IMR-90 (cell line): ENCODE measurements at regions not wholly inside any gene's neighbourhood (a gene's known extent, or its start where the extent isn't known, plus 50 kb on each side); places are given as distances from the start of the nearest gene placed in this dataset.

Experiments used
- ATAC-seq: fragments of 200-7000 bp; cut with Tn5 transposase; 2 replicates; pipeline ENCODE4 v1.9.1; 2020; ENCODE audit warnings: low read depth, mild to moderate bottlenecking, moderate library complexity
- BruUV-seq: library from RNA; stranded (reverse); fragments of 400-500 nt; replicated peaks from 2 replicates; lab custom pipeline; 2021; lab: Mats Ljungman, UMichigan
- CTCF ChIA-PET: fragments of 300-600 bp; formaldehyde crosslinking; extraction: SDS; loops from one replicate; lab custom pipeline; 2021; ENCODE audit warnings: antibody characterized with exemption; lab: Yijun Ruan, JAX
- POLR2A ChIA-PET: fragments of 300-600 bp; sonication (Branson Sonifier 250); formaldehyde crosslinking; loops from one replicate; lab custom pipeline; 2022; ENCODE audit warnings: antibody characterized with exemption; ENCODE audit not compliant: unreplicated experiment; lab: Charles Lee
- DNase-seq: peaks from one replicate; pipeline ENCODE4 v3.0.0; 2013
- H2AFZ ChIP-seq: replicated peaks from 2 replicates; pipeline ENCODE3; 2013; ENCODE audit warnings: low read length, mild to moderate bottlenecking; ENCODE audit not compliant: poor library complexity
- H2AK5ac ChIP-seq: 2 replicates; pipeline ENCODE4 v1.6.1; 2013; ENCODE audit warnings: low read depth, low read length, inconsistent platforms
- H2AK9ac ChIP-seq: replicated peaks from 2 replicates; pipeline ENCODE3; 2013; ENCODE audit warnings: mild to moderate bottlenecking, low read depth, low read length, moderate library complexity; ENCODE audit not compliant: poor library complexity
- H2BK120ac ChIP-seq: 2 replicates; pipeline ENCODE4 v1.6.1; 2013; ENCODE audit warnings: low read depth, low read length, inconsistent platforms
- H2BK15ac ChIP-seq: 3 replicates; pipeline ENCODE4 v1.6.1; 2013; ENCODE audit warnings: low read depth, low read length, inconsistent platforms
- H2BK20ac ChIP-seq: 2 replicates; pipeline ENCODE4 v1.6.1; 2013; ENCODE audit warnings: low read depth, mild to moderate bottlenecking, inconsistent platforms, low read length, moderate library complexity
- H2BK5ac ChIP-seq: 2 replicates; pipeline ENCODE4 v1.6.1; 2013; ENCODE audit warnings: mild to moderate bottlenecking, low read depth, low read length, inconsistent platforms; ENCODE audit not compliant: poor library complexity, severe bottlenecking
- H3K14ac ChIP-seq: replicated peaks from 2 replicates; pipeline ENCODE4 v1.6.1; 2013; ENCODE audit warnings: low read depth, low read length, inconsistent platforms
- H3K18ac ChIP-seq: 2 replicates; pipeline ENCODE4 v1.6.1; 2013; ENCODE audit warnings: low read depth, low read length, control low read depth
- H3K23ac ChIP-seq: 2 replicates; pipeline ENCODE4 v1.6.1; 2013; ENCODE audit warnings: low read depth, low read length, inconsistent platforms
- H3K27ac ChIP-seq: 2 replicates; pipeline ENCODE4 v1.5.1; 2013; ENCODE audit warnings: mild to moderate bottlenecking, control low read depth, low read length; ENCODE audit not compliant: insufficient read depth
- H3K27me3 ChIP-seq: 2 replicates; pipeline ENCODE4 v1.6.1; 2013; ENCODE audit warnings: low read length; ENCODE audit not compliant: control insufficient read depth, insufficient read depth
- H3K36me3 ChIP-seq: 2 replicates; pipeline ENCODE4 v1.6.1; 2013; ENCODE audit warnings: low read length, mixed read lengths; ENCODE audit not compliant: control insufficient read depth, insufficient read depth
- H3K4ac ChIP-seq: 2 replicates; pipeline ENCODE4 v1.6.1; 2013; ENCODE audit warnings: low read depth, low read length, inconsistent platforms
- H3K4me1 ChIP-seq: 2 replicates; pipeline ENCODE4 v1.6.1; 2013; ENCODE audit warnings: low read length, mixed read lengths; ENCODE audit not compliant: control insufficient read depth, insufficient read depth
- H3K4me2 ChIP-seq: 2 replicates; pipeline ENCODE4 v1.6.1; 2013; ENCODE audit warnings: low read depth, mild to moderate bottlenecking, control low read depth, low read length, moderate library complexity
- H3K4me3 ChIP-seq: 2 replicates; pipeline ENCODE4 v1.5.1; 2013; ENCODE audit warnings: low read depth, mild to moderate bottlenecking, control low read depth, low read length, moderate library complexity; ENCODE audit not compliant: insufficient read depth
- H3K56ac ChIP-seq: 2 replicates; pipeline ENCODE4 v1.6.1; 2013; ENCODE audit warnings: low read length, inconsistent platforms; ENCODE audit not compliant: insufficient read depth; ENCODE audit errors: extremely low read depth
- H3K79me1 ChIP-seq, 2 experiments: 2 replicates each; pipeline ENCODE4 v1.6.1; 2013; ENCODE audit warnings: low read length in 2 of 2, inconsistent platforms in 1 of 2, low read depth in 1 of 2
- H3K9ac ChIP-seq: 2 replicates; pipeline ENCODE4 v1.6.1; 2013; ENCODE audit warnings: low read depth, low read length, control low read depth
- H3K9me1 ChIP-seq: 2 replicates; pipeline ENCODE4 v1.6.1; 2013; ENCODE audit warnings: low read length, inconsistent platforms; ENCODE audit not compliant: insufficient read depth
- H3K9me3 ChIP-seq: 2 replicates; pipeline ENCODE4 v1.6.1; 2013; ENCODE audit warnings: low read length; ENCODE audit not compliant: control insufficient read depth, insufficient read depth
- H4K20me1 ChIP-seq: 2 replicates; pipeline ENCODE4 v1.6.1; 2013; ENCODE audit warnings: low read length, inconsistent platforms; ENCODE audit not compliant: insufficient read depth
- H4K5ac ChIP-seq: 2 replicates; pipeline ENCODE4 v1.6.1; 2013; ENCODE audit warnings: mild to moderate bottlenecking, low read depth, low read length, control low read depth
- H4K8ac ChIP-seq, 2 experiments: 2 replicates each; pipeline ENCODE4 v1.6.1; 2013; ENCODE audit warnings: low read depth in 2 of 2, low read length in 2 of 2, control low read depth in 1 of 2, inconsistent platforms in 1 of 2
- H4K91ac ChIP-seq: 2 replicates; pipeline ENCODE4 v1.6.1; 2013; ENCODE audit warnings: low read depth, low read length, inconsistent platforms; ENCODE audit not compliant: insufficient read depth
- BHLHE40 ChIP-seq: fragments of 150-350 bp; IDR thresholded peaks from 2 replicates; pipeline ENCODE4 v1.6.1; 2016; ENCODE audit warnings: mild to moderate bottlenecking, low read depth, low read length
- CEBPB ChIP-seq: IDR thresholded peaks from 2 replicates; pipeline ENCODE4 v1.6.1; 2012; ENCODE audit warnings: low read depth, low read length, improper control_type of control experiment
- FOS ChIP-seq: fragments of 150-350 bp; IDR thresholded peaks from 2 replicates; pipeline ENCODE4 v1.6.1; 2016; ENCODE audit warnings: low read depth, low read length
- MAFK ChIP-seq: IDR thresholded peaks from 2 replicates; pipeline ENCODE4 v1.6.1; 2012; ENCODE audit warnings: low read depth, low read length, improper control_type of control experiment
- MAZ ChIP-seq: IDR thresholded peaks from 2 replicates; pipeline ENCODE4 v1.6.1; 2012; ENCODE audit warnings: low read depth, mild to moderate bottlenecking, low read length, improper control_type of control experiment, moderate library complexity, borderline replicate concordance
- MXI1 ChIP-seq: IDR thresholded peaks from 2 replicates; pipeline ENCODE4 v1.6.1; 2012; ENCODE audit warnings: low read depth, mild to moderate bottlenecking, low read length, moderate library complexity, borderline replicate concordance
- POLR2A ChIP-seq: IDR thresholded peaks from 2 replicates; pipeline ENCODE4 v1.6.1; 2012; ENCODE audit warnings: mild to moderate bottlenecking, low read depth, low read length
- RAD21 ChIP-seq: IDR thresholded peaks from 2 replicates; pipeline ENCODE4 v1.6.1; 2012; ENCODE audit warnings: low read length, improper control_type of control experiment
- RCOR1 ChIP-seq: IDR thresholded peaks from 2 replicates; pipeline ENCODE4 v1.6.1; 2012; ENCODE audit warnings: mild to moderate bottlenecking, low read length, improper control_type of control experiment; ENCODE audit not compliant: insufficient replicate concordance
- RFX5 ChIP-seq: IDR thresholded peaks from 2 replicates; pipeline ENCODE4 v1.8.0; 2012; ENCODE audit warnings: low read depth, mild to moderate bottlenecking, low read length, moderate library complexity
- SMC3 ChIP-seq: fragments of 150-350 bp; IDR thresholded peaks from 2 replicates; pipeline ENCODE4 v1.6.1; 2016; ENCODE audit warnings: low read depth, mild to moderate bottlenecking, antibody characterized with exemption, low read length, moderate library complexity
- WGBS, 2 experiments: methylation state at CpG; one replicate each; pipeline versions ENCODE4 v1.1.5 to v1.1.7; 2013; ENCODE audit warnings: missing lambda C conversion rate in 2 of 2; ENCODE audit not compliant: insufficient read length in 1 of 2; ENCODE audit errors: extremely low coverage in 2 of 2; 5-methylcytosine and 5-hydroxymethylcytosine counted together
- dilution Hi-C: fragments of 300-500 bp; cut with HindIII; formaldehyde crosslinking; loops from one replicate; pipeline ENCODE4 v1.14.3; 2018; ENCODE audit warnings: low sequenced_read_pairs; ENCODE audit not compliant: unreplicated experiment
- in situ Hi-C: fragments of 300-500 bp; cut with MboI; formaldehyde crosslinking; loops from 3 replicates; pipeline ENCODE4 v1.14.3; 2019; ENCODE audit warnings: low sequenced_read_pairs, inconsistent platforms, mixed read lengths
- intact Hi-C: fragments of 100-400 bp; cut with micrococcal nuclease; formaldehyde crosslinking; loops from 2 replicates; pipeline ENCODE4 v1.10.0; 2022
- TF ChIP-seq, protein P1 (sequence below): fragments of 150-350 bp; IDR thresholded peaks from 2 replicates; pipeline ENCODE4 v1.6.1; 2017; ENCODE audit warnings: mild to moderate bottlenecking, antibody characterized with exemption, low read length, low read depth
- TF ChIP-seq, protein P2 (sequence below): conservative IDR thresholded peaks from 2 replicates; pipeline ENCODE4 v1.5.1; 2012; ENCODE audit warnings: mild to moderate bottlenecking, low read depth, low read length, improper control_type of control experiment

GRCh38 chr4:27946799-27947198, 1086.2 kb downstream of the STIM2 start:
- POLR2A ChIA-PET, result no interaction called here
- H3K79me1 ChIP-seq, result no peaks in the 10 kb centered on the region
- H4K8ac ChIP-seq, result no peak overlapping the region
- H3K4me2 ChIP-seq, result no peak overlapping the region
- intact Hi-C loops, result no loop called here
- H3K27me3 ChIP-seq, result no peaks in the 10 kb centered on the region
- H3K9ac ChIP-seq, result no peak overlapping the region
- H2BK120ac ChIP-seq, result no peak overlapping the region
- dilution Hi-C loops, result no loop called here
- BruUV-seq, result no TSS peak
- no peaks in the 10 kb centered on the region for H3K4me1 ChIP-seq
- H4K91ac ChIP-seq, result no peak overlapping the region
- in situ Hi-C loops, result no loop called here
- H2BK5ac ChIP-seq, result no peak overlapping the region
- no peak overlapping the region for H2BK15ac ChIP-seq
- no peak overlapping the region for H3K56ac ChIP-seq
- no peak overlapping the region for H3K27ac ChIP-seq
- no peak overlapping the region for H3K14ac ChIP-seq
- H2BK20ac ChIP-seq, result no peak overlapping the region
- ATAC-seq, result no peak
- no CpG with 5 or more reads among the region's 1 CpG for WGBS, 2 experiments
- no peak overlapping the region for H2AK9ac ChIP-seq
- H3K4me3 ChIP-seq, result no peak overlapping the region
- H3K9me3 ChIP-seq, result no peaks in the 10 kb centered on the region
- H3K9me1 ChIP-seq, result no peaks in the 10 kb centered on the region
- no peak overlapping the region for H2AK5ac ChIP-seq
- H3K36me3 ChIP-seq, result no peaks in the 10 kb centered on the region
- no peak overlapping the region for H3K18ac ChIP-seq
- no peak overlapping the region for H3K23ac ChIP-seq
- CTCF ChIA-PET, result no interaction called here
- H2AFZ ChIP-seq, result no peak overlapping the region
- TF ChIP-seq POLR2A, result no peak
- no peak for TF ChIP-seq FOS
- TF ChIP-seq RFX5, result no peak
- TF ChIP-seq MXI1, result no peak
- TF ChIP-seq RCOR1, result no peak
- TF ChIP-seq MAFK, result no peak
- no peak for TF ChIP-seq CEBPB
- TF ChIP-seq MAZ, result no peak
- TF ChIP-seq, protein P1, sequence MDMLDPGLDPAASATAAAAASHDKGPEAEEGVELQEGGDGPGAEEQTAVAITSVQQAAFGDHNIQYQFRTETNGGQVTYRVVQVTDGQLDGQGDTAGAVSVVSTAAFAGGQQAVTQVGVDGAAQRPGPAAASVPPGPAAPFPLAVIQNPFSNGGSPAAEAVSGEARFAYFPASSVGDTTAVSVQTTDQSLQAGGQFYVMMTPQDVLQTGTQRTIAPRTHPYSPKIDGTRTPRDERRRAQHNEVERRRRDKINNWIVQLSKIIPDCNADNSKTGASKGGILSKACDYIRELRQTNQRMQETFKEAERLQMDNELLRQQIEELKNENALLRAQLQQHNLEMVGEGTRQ, result no peak
- TF ChIP-seq, protein P2, sequence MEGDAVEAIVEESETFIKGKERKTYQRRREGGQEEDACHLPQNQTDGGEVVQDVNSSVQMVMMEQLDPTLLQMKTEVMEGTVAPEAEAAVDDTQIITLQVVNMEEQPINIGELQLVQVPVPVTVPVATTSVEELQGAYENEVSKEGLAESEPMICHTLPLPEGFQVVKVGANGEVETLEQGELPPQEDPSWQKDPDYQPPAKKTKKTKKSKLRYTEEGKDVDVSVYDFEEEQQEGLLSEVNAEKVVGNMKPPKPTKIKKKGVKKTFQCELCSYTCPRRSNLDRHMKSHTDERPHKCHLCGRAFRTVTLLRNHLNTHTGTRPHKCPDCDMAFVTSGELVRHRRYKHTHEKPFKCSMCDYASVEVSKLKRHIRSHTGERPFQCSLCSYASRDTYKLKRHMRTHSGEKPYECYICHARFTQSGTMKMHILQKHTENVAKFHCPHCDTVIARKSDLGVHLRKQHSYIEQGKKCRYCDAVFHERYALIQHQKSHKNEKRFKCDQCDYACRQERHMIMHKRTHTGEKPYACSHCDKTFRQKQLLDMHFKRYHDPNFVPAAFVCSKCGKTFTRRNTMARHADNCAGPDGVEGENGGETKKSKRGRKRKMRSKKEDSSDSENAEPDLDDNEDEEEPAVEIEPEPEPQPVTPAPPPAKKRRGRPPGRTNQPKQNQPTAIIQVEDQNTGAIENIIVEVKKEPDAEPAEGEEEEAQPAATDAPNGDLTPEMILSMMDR, result no peak
- TF ChIP-seq SMC3, result no peak
- TF ChIP-seq RAD21, result no peak
- no peak for TF ChIP-seq BHLHE40
- H3K4ac ChIP-seq, result no peak overlapping the region
- H4K5ac ChIP-seq, result no peak overlapping the region
- H4K20me1 ChIP-seq, result no peaks in the 10 kb centered on the region
- DNase-seq, result no peak
